ENCODE measurements at regions not wholly inside any gene's neighbourhood (a gene's known extent, or its start where the extent isn't known, plus 50 kb on each side); places are given as distances from the start of the nearest gene placed in this dataset.
"Not testable (repeated sequence)": the region's sequence is repeated elsewhere in the genome, so short reads cannot be mapped to it uniquely, and the experiment has no call there.

DNA sequence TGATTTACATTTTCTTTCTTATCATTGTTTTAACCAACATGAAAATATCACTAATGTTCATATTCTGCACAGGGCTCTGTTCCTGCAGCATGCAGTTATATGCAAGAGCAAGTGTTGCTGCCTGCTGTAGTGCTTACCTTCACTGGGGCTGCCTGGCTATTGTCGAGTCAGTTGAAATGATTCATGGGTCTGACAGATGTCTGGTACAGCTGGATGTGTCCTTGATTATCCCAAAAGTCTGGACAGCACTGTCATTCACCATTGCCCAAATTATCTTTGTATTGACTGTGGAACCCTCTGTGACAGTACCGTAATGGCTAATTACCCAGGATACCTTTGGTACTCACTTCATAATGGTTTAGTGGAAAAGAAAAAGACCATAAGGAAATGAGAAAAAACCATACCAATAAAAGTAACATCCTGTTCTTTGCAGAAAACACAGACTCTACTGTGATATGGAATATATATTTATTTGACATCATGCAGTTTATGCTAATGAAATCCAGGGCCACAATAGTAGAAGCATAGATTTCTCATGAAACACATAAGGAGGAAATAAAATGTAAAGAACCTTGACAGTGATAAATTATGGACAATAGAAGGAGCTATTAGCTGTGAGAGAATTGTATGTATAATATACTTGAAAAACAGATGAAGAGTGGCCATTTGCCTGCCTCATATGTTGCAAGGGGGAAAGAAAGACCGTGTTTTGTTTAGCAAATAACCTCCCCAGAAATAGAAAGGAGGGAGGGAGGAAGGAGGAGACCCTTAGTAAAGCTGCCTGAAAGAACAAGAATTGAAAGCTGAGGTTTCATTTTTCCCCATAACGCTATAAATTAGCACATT lies 249.8 kb upstream of the ATP5MC3 start:
- intact Hi-C loops (cut with micrococcal nuclease) = no loop called here

DNA sequence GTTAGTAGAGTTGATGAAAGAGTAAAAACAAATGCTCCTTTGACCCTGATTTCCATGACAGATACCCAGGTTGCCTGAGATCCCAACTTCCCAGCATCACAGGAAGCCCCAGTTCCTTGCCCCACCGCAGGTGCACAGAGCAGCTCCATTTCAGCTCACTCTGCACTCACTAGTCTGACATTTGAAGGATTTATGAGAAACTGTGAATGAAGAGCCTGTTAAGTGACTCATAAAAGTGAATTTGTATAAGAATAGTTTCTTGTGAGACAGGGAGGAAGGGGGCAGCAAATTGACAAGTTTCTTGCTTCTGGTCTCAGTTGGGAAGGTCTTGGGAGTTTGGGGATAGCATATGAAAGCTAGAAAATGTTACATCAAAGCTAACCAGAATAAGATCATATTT lies 248.7 kb upstream of the ATP5MC3 start:
- intact Hi-C loops (cut with micrococcal nuclease) = no loop called here

DNA sequence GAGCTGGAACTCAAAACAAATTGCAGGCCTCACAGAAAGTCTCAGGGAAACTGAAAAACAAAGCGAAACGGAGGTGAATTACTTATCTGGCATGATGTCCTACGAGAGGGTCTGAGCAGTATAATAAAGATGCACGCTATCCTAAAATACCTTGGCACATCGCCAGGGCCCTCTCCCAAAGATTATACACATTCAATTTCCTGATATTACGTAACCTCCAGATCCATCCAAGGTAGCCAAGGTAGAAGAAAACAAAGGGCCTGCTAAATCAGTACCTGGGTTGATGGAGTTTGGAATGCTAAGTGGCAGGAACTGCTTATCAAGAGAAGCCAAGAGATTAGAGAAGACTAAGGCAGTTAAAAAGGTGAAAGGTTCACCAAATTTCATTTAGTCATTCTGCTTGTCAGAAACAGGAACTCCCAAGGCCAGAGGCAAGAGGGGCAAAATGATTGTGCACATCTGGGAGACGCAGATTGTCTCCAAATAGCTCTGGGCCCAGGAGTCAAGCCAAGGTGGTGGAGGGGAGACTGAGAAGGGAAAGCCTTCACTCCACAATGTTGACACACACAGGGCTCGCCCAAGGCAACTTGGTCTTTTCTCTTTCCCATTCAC lies 236.8 kb upstream of the ATP5MC3 start:
- intact Hi-C loops (cut with micrococcal nuclease) = no loop called here

DNA sequence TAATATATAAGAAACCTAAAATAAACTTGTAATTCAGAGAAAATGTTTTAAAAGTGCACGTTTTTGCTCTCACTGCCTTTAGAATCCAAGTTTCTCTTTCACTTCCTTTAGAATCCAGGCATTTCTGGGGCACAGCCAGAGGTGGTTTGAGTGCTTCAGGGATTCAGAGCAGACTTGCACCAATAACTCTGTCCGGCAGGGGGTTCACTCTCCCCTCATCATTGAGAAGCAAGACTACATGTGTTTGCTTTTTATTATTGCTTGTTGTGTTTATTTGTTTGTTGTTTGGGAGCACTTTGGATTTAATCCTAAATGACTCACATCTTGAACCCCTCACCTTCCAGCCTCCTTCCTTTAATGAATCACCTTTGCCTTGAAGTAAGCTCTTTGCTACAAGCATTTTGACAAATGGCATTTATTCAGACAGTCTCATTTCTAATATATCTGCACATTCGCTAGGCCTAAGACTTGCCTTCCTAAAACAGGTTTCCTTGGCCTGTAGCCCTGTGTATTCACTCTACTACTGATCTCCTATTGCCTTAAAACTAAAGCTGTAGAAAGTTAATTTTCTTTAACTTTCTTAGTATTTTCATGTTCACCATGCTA lies 233.5 kb upstream of the ATP5MC3 start:
- intact Hi-C loops (cut with micrococcal nuclease) = loop anchor here (2.0 kb wide), 1 partner anchor 682 kb away; no protein-coding TSS in a partner anchor

DNA sequence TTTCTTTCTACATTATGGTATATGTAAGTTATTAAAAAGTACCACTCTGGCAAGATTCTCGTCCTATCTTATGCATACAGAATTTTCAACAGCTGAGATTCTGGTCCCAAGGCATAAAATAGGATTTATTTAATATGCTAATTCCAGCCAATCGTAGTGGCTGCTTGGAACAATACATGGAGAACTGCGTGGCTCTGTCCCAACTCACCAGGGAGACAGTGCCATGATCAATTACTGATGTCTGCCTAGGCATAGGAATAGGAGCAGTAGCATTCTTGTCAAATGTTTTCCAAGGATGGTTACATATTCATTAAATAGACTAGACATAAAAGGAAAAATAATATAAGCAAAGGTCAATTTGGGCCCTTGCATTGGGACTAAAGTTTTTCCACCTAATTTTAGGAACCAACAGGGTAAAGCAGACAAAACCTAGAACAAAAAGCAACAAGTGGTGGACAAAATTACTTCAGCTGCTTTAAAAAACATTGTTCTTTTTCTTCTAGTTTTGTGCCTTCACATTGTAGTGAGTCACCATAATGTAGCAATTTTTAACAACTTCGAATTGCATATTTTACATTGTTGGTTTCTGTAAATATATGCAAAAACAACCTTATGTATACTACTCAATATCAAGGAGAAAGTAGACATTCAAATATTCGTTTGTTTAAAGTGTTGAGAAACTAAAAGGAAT lies 232.8 kb upstream of the ATP5MC3 start:
- intact Hi-C loops (cut with micrococcal nuclease) = loop anchor here (2.0 kb wide), 1 partner anchor 682 kb away; no protein-coding TSS in a partner anchor

DNA sequence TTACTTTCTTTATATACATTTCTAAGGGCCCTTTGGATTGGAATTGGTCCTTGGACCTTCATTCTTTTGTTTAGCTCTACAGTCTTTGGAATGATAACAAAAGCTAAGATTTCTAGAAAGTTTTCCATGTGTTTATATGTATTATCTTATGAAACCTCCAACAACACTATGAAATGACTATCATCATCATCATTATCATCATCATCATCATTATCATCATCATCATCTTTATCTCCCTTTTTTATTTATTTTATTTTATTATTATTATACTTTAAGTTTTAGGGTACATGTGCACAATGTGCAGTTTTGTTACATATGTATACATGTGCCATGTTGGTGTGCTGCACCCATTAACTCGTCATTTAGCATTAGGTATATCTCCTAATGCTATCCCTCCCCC lies 229.4 kb upstream of the ATP5MC3 start:
- intact Hi-C loops (cut with micrococcal nuclease) = not testable (repeated sequence)

DNA sequence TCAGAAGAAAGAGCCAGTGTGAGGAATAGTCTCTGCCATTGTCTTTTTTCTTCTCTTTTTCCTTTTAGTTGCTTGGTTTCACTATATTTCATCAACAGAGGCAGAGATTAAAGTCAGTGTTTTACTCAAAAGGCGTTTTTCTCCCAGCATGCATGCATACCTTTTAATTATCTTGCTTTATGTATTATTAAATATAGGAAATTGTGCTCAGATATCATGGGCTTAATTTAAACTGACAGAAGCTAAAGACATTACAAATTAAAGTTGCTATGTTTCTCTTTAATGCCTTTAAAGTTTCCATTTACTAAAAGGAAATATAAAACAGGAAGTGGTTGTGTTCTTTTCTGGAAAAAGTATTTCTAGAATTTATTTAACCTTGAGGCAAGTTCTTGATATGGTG lies 223.3 kb upstream of the ATP5MC3 start:
- intact Hi-C loops (cut with micrococcal nuclease) = no loop called here

DNA sequence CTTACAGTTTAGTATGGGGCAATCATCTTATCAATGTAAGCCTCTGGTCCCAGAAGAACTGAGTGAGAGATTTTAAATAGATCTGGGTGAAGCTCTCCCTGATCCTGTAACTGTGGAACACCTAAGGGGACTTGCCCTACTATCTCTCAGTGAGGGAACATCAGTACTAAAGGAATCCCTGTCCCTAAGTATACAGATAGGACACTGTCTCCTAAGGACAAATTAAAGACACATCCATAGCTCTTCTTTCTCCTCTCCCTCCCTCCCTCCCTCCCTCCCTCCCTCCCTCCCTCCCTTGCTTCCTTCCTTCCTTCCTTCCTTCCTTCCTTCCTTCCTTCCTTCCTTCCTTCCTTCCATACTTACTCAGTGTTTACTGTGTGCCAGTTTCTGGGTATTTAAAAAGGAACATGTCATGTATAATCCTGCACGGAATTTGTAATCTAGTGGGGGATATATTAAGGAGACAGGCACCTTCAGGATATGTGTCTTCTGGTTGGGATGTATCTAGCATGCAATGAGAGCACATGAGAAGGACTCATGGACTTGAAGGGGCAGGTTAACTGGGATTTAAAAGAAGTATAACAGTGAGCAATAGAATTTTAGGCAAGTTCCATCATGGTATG lies 222.2 kb upstream of the ATP5MC3 start:
- intact Hi-C loops (cut with micrococcal nuclease) = no loop called here

DNA sequence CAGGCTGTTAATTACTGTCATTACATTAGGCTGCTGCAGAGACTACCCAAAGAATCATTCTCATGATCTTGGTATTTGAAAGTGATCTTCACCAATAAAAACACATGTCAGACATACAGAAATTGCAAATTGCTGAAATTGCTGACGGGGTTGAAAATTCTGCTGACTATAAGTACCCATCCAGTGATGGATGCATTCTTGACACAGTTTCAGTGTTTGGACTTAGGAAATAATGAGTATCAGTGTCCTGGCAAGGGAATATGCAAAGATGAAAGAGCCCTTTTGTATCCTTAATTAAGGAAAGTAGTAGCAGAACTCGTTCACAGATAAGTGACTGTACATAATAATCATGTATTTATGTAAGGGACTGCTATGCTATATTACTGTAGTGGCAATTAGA lies 221.1 kb upstream of the ATP5MC3 start:
- intact Hi-C loops (cut with micrococcal nuclease) = no loop called here

DNA sequence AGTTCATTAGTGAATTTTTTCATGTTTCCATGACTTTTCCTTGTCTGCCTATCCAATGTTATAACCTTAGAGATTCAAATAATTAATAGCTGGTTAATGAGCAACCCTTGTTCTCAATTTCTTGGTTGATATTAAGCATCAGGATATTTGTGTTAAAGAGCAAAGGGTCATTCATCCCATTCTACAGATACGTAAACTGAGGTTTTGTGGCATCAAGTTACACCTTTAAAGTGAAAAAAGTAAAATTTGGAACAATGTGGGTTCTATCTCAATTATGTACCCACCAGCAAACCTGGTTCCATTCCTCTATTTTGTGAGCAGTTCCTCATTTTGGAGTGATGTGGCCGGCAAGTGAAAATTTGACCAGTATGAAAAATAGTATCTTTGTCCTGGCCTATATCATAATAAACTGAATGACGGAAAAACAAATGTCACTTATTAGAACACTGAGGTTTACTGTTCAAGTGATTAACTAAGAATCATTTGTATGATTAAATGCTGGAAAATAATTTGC lies 220.5 kb upstream of the ATP5MC3 start:
- intact Hi-C loops (cut with micrococcal nuclease) = no loop called here

DNA sequence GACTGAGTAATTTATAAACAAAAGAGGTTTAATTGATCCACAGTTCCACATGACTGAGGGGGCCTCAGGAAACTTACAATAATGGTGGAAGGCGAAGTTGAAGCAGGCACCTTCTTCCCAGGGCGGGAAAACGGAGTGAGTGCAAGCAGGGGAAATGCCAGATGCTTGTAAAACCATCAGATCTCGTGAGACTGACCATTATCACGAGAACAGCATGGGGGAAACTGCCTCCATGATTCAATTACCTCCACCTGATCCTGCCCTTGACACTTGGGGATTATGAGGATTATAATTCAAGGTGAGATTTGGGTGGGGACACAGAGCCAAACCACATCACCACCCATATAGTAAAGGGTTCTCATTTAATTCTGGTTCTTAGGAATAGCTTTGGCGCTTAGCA lies 219.5 kb upstream of the ATP5MC3 start:
- intact Hi-C loops (cut with micrococcal nuclease) = no loop called here

DNA sequence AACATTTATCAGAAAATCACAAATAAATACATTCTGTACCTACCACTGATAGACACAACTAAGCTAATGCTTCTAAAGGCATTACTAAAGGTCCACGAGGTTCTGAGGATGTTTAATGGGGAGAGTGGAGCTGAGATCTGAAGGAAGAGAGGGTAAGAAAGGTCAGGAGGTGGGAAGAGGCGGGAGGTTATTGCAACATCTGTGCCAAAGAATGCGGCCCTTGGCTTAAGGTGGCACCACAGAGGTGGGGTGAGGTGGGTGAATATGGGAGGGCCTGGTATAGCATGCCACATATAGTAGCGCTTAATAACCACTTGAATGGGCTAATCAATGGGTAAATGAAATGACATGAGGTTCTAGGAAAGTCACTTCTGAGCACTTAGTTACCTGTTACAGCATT lies 217.8 kb upstream of the ATP5MC3 start:
- intact Hi-C loops (cut with micrococcal nuclease) = no loop called here

DNA sequence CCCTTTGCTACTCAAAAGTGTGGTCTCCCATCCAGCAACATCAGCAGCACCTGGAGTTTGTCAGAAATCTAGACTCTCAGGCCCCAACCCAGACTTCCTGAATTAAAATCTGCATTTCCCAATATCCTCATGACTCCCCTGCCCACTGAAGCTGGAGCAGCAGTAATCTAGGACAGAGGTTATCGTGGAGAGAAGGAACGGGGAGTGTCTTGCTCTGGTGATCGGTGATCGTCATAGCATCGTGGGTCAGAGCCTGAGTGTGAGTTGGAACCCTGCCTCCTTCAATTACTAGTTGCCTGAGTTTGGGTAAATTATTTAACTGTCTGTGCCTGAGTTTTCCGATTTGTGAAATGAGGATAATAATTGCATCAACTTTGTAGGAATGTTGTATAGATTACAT lies 217.3 kb upstream of the ATP5MC3 start:
- intact Hi-C loops (cut with micrococcal nuclease) = no loop called here

DNA sequence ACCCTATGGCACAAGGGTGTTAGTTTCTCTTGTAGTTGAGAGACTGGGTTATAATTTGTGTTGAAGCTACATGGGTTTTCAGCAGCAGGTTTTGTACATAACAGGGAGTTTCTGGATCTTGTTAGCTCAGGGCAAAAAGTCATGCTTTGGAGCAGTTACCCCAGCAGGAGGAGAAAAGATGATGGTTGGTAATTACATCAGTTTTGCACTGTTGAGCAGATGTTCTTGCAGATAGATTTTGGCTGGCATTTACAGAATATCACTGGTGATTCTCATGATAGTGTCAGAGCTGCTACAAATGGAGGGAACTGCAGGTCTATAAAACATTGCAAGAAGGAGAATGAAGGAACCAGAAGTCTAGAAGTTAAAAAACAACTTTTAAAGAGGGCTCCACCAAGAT lies 215.2 kb upstream of the ATP5MC3 start:
- intact Hi-C loops (cut with micrococcal nuclease) = no loop called here

DNA sequence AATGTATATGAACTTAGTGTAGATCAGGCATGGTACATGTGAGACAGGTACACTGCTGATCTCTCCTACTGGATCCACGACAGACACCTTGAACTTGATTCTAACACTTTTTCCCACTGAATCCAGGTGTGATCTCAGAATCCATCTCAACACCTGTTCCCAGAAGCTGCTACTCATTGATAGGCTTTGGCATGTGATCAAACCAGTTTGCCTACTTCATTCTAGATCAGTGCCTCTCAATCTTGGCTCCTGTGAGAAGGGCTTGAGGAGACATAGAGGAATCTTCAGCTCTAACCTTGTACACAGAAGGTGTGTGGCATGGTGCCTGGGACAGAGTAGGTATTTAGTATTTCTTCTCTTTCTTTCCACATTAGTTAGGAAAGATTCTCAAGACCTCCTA lies 212.3 kb upstream of the ATP5MC3 start:
- intact Hi-C loops (cut with micrococcal nuclease) = no loop called here

DNA sequence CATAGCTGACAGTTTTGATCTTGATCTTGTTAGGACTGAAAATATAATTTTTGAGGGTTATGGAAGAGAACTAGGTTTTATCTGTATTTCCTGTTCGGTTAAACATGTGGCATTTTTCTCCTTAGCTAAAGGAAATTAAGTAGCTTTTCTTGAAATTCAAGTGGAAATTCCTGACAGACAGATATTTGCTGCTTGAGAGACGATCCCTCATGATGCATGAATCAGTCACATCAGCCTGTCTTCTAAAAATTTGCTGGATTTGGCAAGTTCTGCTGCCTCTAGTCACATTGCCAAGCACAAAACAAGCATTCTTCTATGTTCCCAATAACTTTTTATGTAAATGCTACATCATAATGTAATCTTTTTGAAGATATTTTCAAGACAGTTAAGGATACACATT lies 201.8 kb upstream of the ATP5MC3 start:
- intact Hi-C loops (cut with micrococcal nuclease) = no loop called here

DNA sequence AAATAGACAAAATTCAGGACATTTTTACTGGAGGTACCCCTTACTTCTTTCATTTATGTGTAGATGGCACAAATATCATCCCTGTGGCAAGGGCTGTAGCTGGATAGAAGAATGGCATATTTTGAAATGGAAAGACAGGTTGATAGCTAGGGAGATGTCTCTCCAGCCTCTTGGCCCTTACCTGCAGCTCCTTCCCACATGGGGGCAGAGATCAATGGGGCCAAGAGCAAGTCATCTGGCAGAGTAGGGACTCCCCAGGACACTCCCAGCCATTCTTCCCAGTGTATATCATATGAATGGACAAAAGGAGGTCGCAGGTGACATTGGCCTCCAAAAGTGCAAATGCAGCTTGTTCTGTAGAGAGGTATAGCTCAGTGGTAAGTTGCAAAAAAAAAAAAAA lies 192.2 kb upstream of the ATP5MC3 start:
- intact Hi-C loops (cut with micrococcal nuclease) = no loop called here

DNA sequence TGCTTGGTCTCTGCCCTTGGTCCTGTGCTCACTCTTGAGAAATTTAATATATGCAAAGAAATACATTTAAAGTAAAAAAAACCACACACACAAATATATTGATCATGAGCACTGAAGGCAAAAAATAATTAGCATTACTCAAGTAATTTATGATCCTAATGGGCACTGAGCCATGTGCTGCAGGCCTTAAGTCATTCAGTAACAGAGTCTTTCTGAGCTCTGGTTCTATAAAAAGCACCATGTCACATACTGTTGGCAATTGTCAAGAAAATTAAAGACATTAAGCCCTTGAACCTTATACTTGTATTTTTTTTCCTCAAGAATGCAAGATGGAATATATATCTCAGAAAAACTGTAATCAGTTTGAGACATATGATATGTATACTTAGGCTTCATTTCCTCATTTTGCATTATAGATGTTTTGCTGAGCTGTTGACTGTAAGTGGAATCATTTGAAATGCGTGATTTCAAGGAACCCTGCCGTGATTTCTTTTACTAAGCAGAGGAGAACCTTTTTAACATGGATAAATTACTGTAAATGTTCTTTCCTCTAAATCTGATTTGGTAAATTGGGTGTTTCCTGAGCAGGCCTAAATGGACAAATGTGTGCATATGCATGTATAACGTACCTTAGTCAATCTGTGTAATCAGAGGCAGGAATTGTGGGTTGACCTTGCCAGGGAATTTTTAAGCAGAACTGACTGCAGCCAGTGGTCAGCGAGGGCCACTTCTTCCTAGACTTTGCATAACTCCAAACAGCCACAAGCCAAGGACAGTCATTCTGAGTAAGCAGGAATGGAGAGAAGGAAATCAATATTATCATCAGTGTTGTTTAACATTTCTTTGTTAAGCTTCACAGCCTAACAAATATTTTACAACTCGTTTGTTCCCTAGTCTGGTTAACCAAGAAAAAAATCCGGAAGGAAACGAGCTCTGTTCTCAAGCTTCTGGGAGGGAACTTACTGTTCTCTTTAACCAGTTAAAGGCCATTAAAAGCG lies 191.5 kb upstream of the ATP5MC3 start:
- intact Hi-C loops (cut with micrococcal nuclease) = no loop called here

DNA sequence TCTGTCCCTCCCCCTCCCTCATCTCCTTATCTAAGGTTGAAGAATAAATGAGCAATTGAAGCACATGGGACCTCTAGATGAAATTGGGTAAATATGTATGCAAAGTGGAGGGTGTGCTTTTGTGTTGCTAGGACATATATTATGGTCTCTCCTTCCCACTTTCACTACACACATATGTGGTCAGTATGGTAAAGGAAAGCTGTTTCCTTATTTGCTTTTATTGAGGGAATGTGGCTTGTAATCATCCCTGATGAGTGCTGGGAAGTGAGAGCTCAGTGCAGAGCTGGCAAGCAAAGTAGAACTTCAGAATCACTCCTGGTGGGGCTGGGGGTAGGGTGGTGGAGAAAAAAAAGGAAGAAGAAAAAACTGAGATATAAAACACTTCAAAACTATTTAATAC lies 189.9 kb upstream of the ATP5MC3 start:
- intact Hi-C loops (cut with micrococcal nuclease) = no loop called here

DNA sequence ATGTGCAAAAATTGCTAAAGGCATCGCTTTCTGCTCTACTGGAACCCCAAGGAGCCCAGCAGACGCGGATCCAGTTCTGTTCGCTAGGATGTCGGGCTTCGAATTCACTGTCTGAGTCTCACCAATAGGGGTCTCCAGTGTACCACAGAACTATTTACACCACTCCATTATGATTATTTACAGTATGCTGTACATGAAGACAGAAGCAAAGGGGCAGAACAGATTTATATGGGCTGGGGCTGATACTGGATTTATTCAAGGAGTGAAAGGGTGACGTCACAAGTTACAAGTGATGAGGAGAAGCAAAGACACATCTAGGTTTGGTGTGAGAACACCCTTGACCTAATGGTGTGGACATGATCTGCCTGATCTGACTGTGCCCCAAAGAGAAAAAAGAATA lies 185.3 kb upstream of the ATP5MC3 start:
- intact Hi-C loops (cut with micrococcal nuclease) = loop anchor here (5.0 to 10.0 kb wide), 2 partner anchors 318 to 730 kb away; partner anchors contain the start of gene HOXD12
